H9 (cell line): ENCODE measurements at regions not wholly inside any gene's neighbourhood (a gene's known extent, or its start where the extent isn't known, plus 50 kb on each side); places are given as distances from the start of the nearest gene placed in this dataset.

Source experiments
- DNase-seq: peaks from one replicate; pipeline ENCODE4 v3.0.0-alpha.2; 2017
- H2AFZ ChIP-seq: one replicate; pipeline ENCODE4 v1.6.1; 2013; ENCODE audit warnings: mild to moderate bottlenecking, low read length, control low read depth, moderate library complexity
- H2AK5ac ChIP-seq: 2 replicates; pipeline ENCODE4 v1.6.1; 2013; ENCODE audit warnings: low read length, control low read depth, mixed read lengths; ENCODE audit not compliant: insufficient read length
- H2BK120ac ChIP-seq: one replicate; pipeline ENCODE4 v1.6.1; 2013; ENCODE audit warnings: low read depth, mild to moderate bottlenecking, low read length, control low read depth, inconsistent platforms; ENCODE audit not compliant: poor library complexity, severe bottlenecking
- H2BK12ac ChIP-seq: 2 replicates; pipeline ENCODE4 v1.6.1; 2013; ENCODE audit warnings: low read length, control low read depth, mixed read lengths, low read depth; ENCODE audit not compliant: insufficient read length
- H2BK15ac ChIP-seq: 2 replicates; pipeline ENCODE4 v1.6.1; 2013; ENCODE audit warnings: low read depth, low read length, control low read depth
- H2BK20ac ChIP-seq: one replicate; pipeline ENCODE4 v1.6.1; 2013; ENCODE audit warnings: low read depth, mild to moderate bottlenecking, low read length, control low read depth, inconsistent platforms; ENCODE audit not compliant: poor library complexity, severe bottlenecking
- H2BK5ac ChIP-seq: 2 replicates; pipeline ENCODE4 v1.6.1; 2013; ENCODE audit warnings: low read length, control low read depth, mixed read lengths; ENCODE audit not compliant: insufficient read length
- H3K14ac ChIP-seq: 2 replicates; pipeline ENCODE4 v1.6.1; 2013; ENCODE audit warnings: low read length, control low read depth; ENCODE audit not compliant: insufficient read depth
- H3K18ac ChIP-seq: 2 replicates; pipeline ENCODE4 v1.6.1; 2013; ENCODE audit warnings: low read depth, mild to moderate bottlenecking, mixed read lengths, low read length, control low read depth; ENCODE audit not compliant: insufficient read length
- H3K23ac ChIP-seq: 2 replicates; pipeline ENCODE4 v1.6.1; 2013; ENCODE audit warnings: low read length, control low read depth, mixed read lengths, low read depth; ENCODE audit not compliant: insufficient read length
- H3K23me2 ChIP-seq: 2 replicates; pipeline ENCODE4 v1.6.1; 2013; ENCODE audit warnings: low read depth, mild to moderate bottlenecking, mixed read lengths, low read length, control low read depth; ENCODE audit not compliant: insufficient read length, poor library complexity, severe bottlenecking
- H3K27ac ChIP-seq: 2 replicates; pipeline ENCODE4 v1.5.1; 2013; ENCODE audit warnings: low read length, control low read depth, mixed read lengths, low read depth; ENCODE audit not compliant: insufficient read length
- H3K27me3 ChIP-seq: 2 replicates; pipeline ENCODE4 v1.6.1; 2013; ENCODE audit warnings: low read length, control low read depth, inconsistent platforms; ENCODE audit not compliant: insufficient read depth
- H3K4ac ChIP-seq: 2 replicates; pipeline ENCODE4 v1.6.1; 2013; ENCODE audit warnings: low read depth, mild to moderate bottlenecking, control low read depth, inconsistent platforms, low read length, moderate library complexity
- H3K4me1 ChIP-seq: 2 replicates; pipeline ENCODE4 v1.6.1; 2013; ENCODE audit warnings: low read length, control low read depth, inconsistent platforms; ENCODE audit not compliant: insufficient read depth
- H3K4me2 ChIP-seq: 2 replicates; pipeline ENCODE4 v1.6.1; 2013; ENCODE audit warnings: low read length, control low read depth, mixed read lengths; ENCODE audit not compliant: insufficient read length, insufficient read depth
- H3K56ac ChIP-seq: 2 replicates; pipeline ENCODE4 v1.6.1; 2013; ENCODE audit warnings: low read depth, mild to moderate bottlenecking, mixed read lengths, low read length, control low read depth; ENCODE audit not compliant: insufficient read length
- H3K79me1 ChIP-seq: 2 replicates; pipeline ENCODE4 v1.6.1; 2013; ENCODE audit warnings: low read depth, mild to moderate bottlenecking, moderate library complexity, low read length, control low read depth, inconsistent platforms; ENCODE audit not compliant: insufficient read depth, poor library complexity, severe bottlenecking
- H3K79me2 ChIP-seq: 2 replicates; pipeline ENCODE4 v1.6.1; 2013; ENCODE audit warnings: low read length, control low read depth, inconsistent platforms; ENCODE audit not compliant: insufficient read depth
- H3K9ac ChIP-seq: 2 replicates; pipeline ENCODE4 v1.6.1; 2013; ENCODE audit warnings: low read length, control low read depth, mixed read lengths; ENCODE audit not compliant: insufficient read length; ENCODE audit errors: extremely low read depth
- H3K9me3 ChIP-seq: one replicate; pipeline ENCODE4 v1.6.1; 2013; ENCODE audit warnings: low read depth, low read length, inconsistent platforms; ENCODE audit not compliant: control insufficient read depth
- H3T11ph ChIP-seq: one replicate; pipeline ENCODE4 v1.6.1; 2013; ENCODE audit warnings: mild to moderate bottlenecking, low read length, control low read depth, inconsistent platforms
- H4K20me1 ChIP-seq: one replicate; pipeline ENCODE4 v1.6.1; 2013; ENCODE audit not compliant: control insufficient read depth, insufficient read length, insufficient read depth
- H4K5ac ChIP-seq: 2 replicates; pipeline ENCODE4 v1.6.1; 2013; ENCODE audit warnings: low read depth, mild to moderate bottlenecking, mixed read lengths, low read length, control low read depth; ENCODE audit not compliant: insufficient read length
- H4K8ac ChIP-seq: replicated peaks from 2 replicates; pipeline ENCODE4 v1.6.1; 2013; ENCODE audit warnings: low read length, control low read depth, mixed read lengths, low read depth; ENCODE audit not compliant: insufficient read length
- H4K91ac ChIP-seq: 2 replicates; pipeline ENCODE4 v1.6.1; 2013; ENCODE audit warnings: low read depth, mild to moderate bottlenecking, moderate library complexity, mixed read lengths, low read length, control low read depth; ENCODE audit not compliant: insufficient read length
- H3K27ac Mint-ChIP-seq, 3 experiments: 2 replicates in 2 of 3; 3 replicates in 1 of 3; pipeline ENCODE4 v1.8.0; 2020 to 2021; ENCODE audit warnings: mixed read lengths in 3 of 3, mild to moderate bottlenecking in 1 of 3, moderate library complexity in 1 of 3
- H3K27me3 Mint-ChIP-seq: 2 replicates; pipeline ENCODE4 v1.8.0; 2021; ENCODE audit warnings: low read depth, mild to moderate bottlenecking, moderate library complexity, mixed read lengths
- H3K36me3 Mint-ChIP-seq, 3 experiments: 2 replicates in 2 of 3; 3 replicates in 1 of 3; pipeline ENCODE4 v1.8.0; 2020 to 2021; ENCODE audit warnings: low read depth in 3 of 3, mixed read lengths in 3 of 3; ENCODE audit not compliant: insufficient read depth in 1 of 3
- H3K4me1 Mint-ChIP-seq, 2 experiments: 2 replicates each; pipeline ENCODE4 v1.8.0; 2020; ENCODE audit warnings: mixed read lengths in 2 of 2
- H3K4me3 Mint-ChIP-seq, 2 experiments: 2 replicates in 1 of 2; 3 replicates in 1 of 2; pipeline ENCODE4 v1.8.0; 2020 to 2021; ENCODE audit warnings: mild to moderate bottlenecking in 2 of 2, mixed read lengths in 2 of 2, moderate library complexity in 1 of 2
- H3K9me3 Mint-ChIP-seq, 2 experiments: 2 replicates in 1 of 2; 3 replicates in 1 of 2; pipeline ENCODE4 v1.8.0; 2020; ENCODE audit warnings: mild to moderate bottlenecking in 2 of 2, mixed read lengths in 2 of 2, moderate library complexity in 1 of 2
- CTCF ChIP-seq: fragments of 200-600 bp; sonication (generic); conservative IDR thresholded peaks from 3 replicates; pipeline ENCODE4 v1.8.0; 2021; ENCODE audit warnings: antibody characterized with exemption, mild to moderate bottlenecking

- Histone ChIP-seq H3K79me2 (no peaks in the 10 kb centered on the region), H3K9ac (no peak overlapping the region), H3K27me3 (no peaks in the 10 kb centered on the region), H2BK5ac (no peak overlapping the region), H3K79me1 (no peaks in the 10 kb centered on the region), H2BK15ac (no peak overlapping the region), H2AFZ (no peak overlapping the region), H3K23me2 (no peaks in the 10 kb centered on the region), H3K9me3 (no peaks in the 10 kb centered on the region), H3K27ac (no peak overlapping the region), H3K4me1 (no peaks in the 10 kb centered on the region), H3K4me2 (no peak overlapping the region), H2BK12ac (no peak overlapping the region), H3K4ac (no peak overlapping the region), H4K5ac (no peak overlapping the region), H4K8ac (no peak overlapping the region), H4K91ac (no peak overlapping the region), H3K56ac (no peak overlapping the region), H3K14ac (no peak overlapping the region), H4K20me1 (no peaks in the 10 kb centered on the region), H2AK5ac (no peak overlapping the region), H3K23ac (no peak overlapping the region), H2BK20ac (no peak overlapping the region), H3T11ph (no peak overlapping the region), H3K18ac (no peak overlapping the region), H2BK120ac (no peak overlapping the region)
- no peak for TF ChIP-seq CTCF
- DNase-seq: no peak
- Mint-ChIP-seq H3K36me3 (no peaks in the 10 kb centered on the region; a peak in 1 of 7 replicates), H3K4me3 (no peak overlapping the region), H3K4me1 (peaks cover 10 to 13% of the 10 kb centered on the region in 2 experiments), H3K27ac (no peak overlapping the region), H3K27me3 (no peaks in the 10 kb centered on the region), H3K9me3 (no peaks in the 10 kb centered on the region)
Measured at GRCh38 chr4:177232473-177232872, 77.2 kb upstream of the NEIL3 start.
